Kidney (tissue), 13 donors: ENCODE measurements at regions not wholly inside any gene's neighbourhood (a gene's known extent, or its start where the extent isn't known, plus 50 kb on each side); places are given as distances from the start of the nearest gene placed in this dataset.
"Not testable (repeated sequence)": the region's sequence is repeated elsewhere in the genome, so short reads cannot be mapped to it uniquely, and the experiment has no call there.

Experiments used
- DNase-seq, 5 donors: peaks; one replicate each; pipeline ENCODE4 v3.0.0-alpha.2; 2013 to 2020
- FAIRE-seq: peaks from 2 replicates; lab custom pipeline; 2012; peaks lifted over from hg19 to GRCh38; lab: Jason Lieb, UNC
- H3K27ac ChIP-seq, 2 donors: one replicate each; pipeline ENCODE4 v1.7.0; 2013; ENCODE audit warnings: low read depth in 2 of 2, low read length in 2 of 2, inconsistent platforms in 1 of 2
- H3K27me3 ChIP-seq: one replicate; pipeline ENCODE4 v1.7.1; 2013; ENCODE audit warnings: low read length, inconsistent platforms; ENCODE audit not compliant: control insufficient read depth, insufficient read depth
- H3K36me3 ChIP-seq, 3 donors: one replicate each; pipeline versions ENCODE4 v1.7.0 to v1.7.1; 2013; ENCODE audit warnings: low read length in 3 of 3, control low read depth in 1 of 3, inconsistent platforms in 1 of 3; ENCODE audit not compliant: insufficient read depth in 3 of 3, control insufficient read depth in 2 of 3
- H3K4me1 ChIP-seq, 3 donors: one replicate each; pipeline versions ENCODE4 v1.7.0 to v1.7.1; 2013; ENCODE audit warnings: low read length in 3 of 3, inconsistent platforms in 1 of 3, low read depth in 1 of 3; ENCODE audit not compliant: control insufficient read depth in 2 of 3, insufficient read depth in 2 of 3
- H3K4me3 ChIP-seq, 3 donors: one replicate each; pipeline versions ENCODE4 v1.7.0 to v1.8.1; 2013; ENCODE audit warnings: low read length in 3 of 3, control low read depth in 1 of 3, inconsistent platforms in 1 of 3
- H3K9ac ChIP-seq, 3 donors: one replicate each; pipeline versions ENCODE4 v1.7.0 to v1.7.1; 2013; ENCODE audit warnings: low read length in 3 of 3, control low read depth in 1 of 3, inconsistent platforms in 1 of 3
- H3K9me3 ChIP-seq, 3 donors: one replicate each; pipeline versions ENCODE4 v1.7.0 to v1.7.1; 2013; ENCODE audit warnings: low read length in 3 of 3, control low read depth in 1 of 3, inconsistent platforms in 1 of 3; ENCODE audit not compliant: control insufficient read depth in 2 of 3, insufficient read depth in 1 of 3
- CTCF ChIP-seq: IDR thresholded peaks from 3 replicates; pipeline ENCODE4 v1.5.1; 2012; ENCODE audit warnings: mild to moderate bottlenecking, moderate library complexity, borderline replicate concordance; ENCODE audit not compliant: insufficient read depth; ENCODE audit errors: extremely low read depth
- intact Hi-C: fragments of 100-400 bp; cut with DNase I; formaldehyde crosslinking; loops from one replicate; pipeline ENCODE4 v1.11.1; 2022
- donor health status: control.
- donor health status: control.
- donor health status: control.
- donor health status: control.
- donor health status: control.
- donor health status: DM: yes; HTN: yes; CAD: no.
- donor health status: Normal renal cell carcinoma (clear cell type).

GRCh38 chr18:35842536-35842935, 129.9 kb upstream of the RMP24 start:
- no peak for TF ChIP-seq CTCF

GRCh38 chr18:35848321-35848720, 124.2 kb upstream of the RMP24 start:
- H3K9ac ChIP-seq, H3K9me3 ChIP-seq, H3K4me3 ChIP-seq, H3K27me3 ChIP-seq, intact Hi-C loops, H3K36me3 ChIP-seq, H3K4me1 ChIP-seq, FAIRE-seq, H3K27ac ChIP-seq, DNase-seq: not testable (repeated sequence)

More at GRCh38 chr18:35842536-35842935, 129.9 kb upstream of the RMP24 start:
- Histone ChIP-seq H3K36me3 (no peaks in the 10 kb centered on the region), H3K9me3 (no peaks in the 10 kb centered on the region), H3K27ac (no peak overlapping the region), H3K4me3 (no peak overlapping the region), H3K9ac (no peak overlapping the region), H3K27me3 (no peaks in the 10 kb centered on the region), H3K4me1 (no peaks in the 10 kb centered on the region)
- FAIRE-seq (no peak), DNase-seq (no peak)
- intact Hi-C loops, result no loop called here

GRCh38 chr18:35849241-35849640, 123.2 kb upstream of the RMP24 start:
- H3K9ac ChIP-seq, DNase-seq, H3K27ac ChIP-seq, H3K4me3 ChIP-seq, FAIRE-seq, H3K4me1 ChIP-seq, intact Hi-C loops, H3K9me3 ChIP-seq, H3K27me3 ChIP-seq, H3K36me3 ChIP-seq: not testable (repeated sequence)

GRCh38 chr18:35851286-35851970, 121.1 kb upstream of the RMP24 start:
- Histone ChIP-seq H3K9me3 (no peaks in the 10 kb centered on the region), H3K9ac (no peak overlapping the region), H3K4me1 (no peaks in the 10 kb centered on the region), H3K4me3 (no peak overlapping the region), H3K27ac (no peak overlapping the region), H3K27me3 (no peaks in the 10 kb centered on the region), H3K36me3 (no peaks in the 10 kb centered on the region)
- TF ChIP-seq CTCF, result no peak
- DNase-seq (no peak), FAIRE-seq (no peak)
- intact Hi-C loops, result no loop called here
